OCI-LY7 (cell line): ENCODE measurements at regions not wholly inside any gene's neighbourhood (a gene's known extent, or its start where the extent isn't known, plus 50 kb on each side); places are given as distances from the start of the nearest gene placed in this dataset.
"Not testable (repeated sequence)": the region's sequence is repeated elsewhere in the genome, so short reads cannot be mapped to it uniquely, and the experiment has no call there.

Experiments
- BruUV-seq: library from RNA; stranded (reverse); fragments of 400-500 nt; replicated peaks from 2 replicates; lab custom pipeline; 2021; lab: Mats Ljungman, UMichigan
- CTCF ChIA-PET: fragments of 300-600 bp; sonication (Branson Sonifier 250); formaldehyde crosslinking; loops from one replicate; lab custom pipeline; 2022; ENCODE audit warnings: antibody characterized with exemption; ENCODE audit not compliant: unreplicated experiment; lab: Charles Lee
- POLR2A ChIA-PET: fragments of 300-600 bp; sonication (Branson Sonifier 250); formaldehyde crosslinking; loops from one replicate; lab custom pipeline; 2022; ENCODE audit warnings: antibody characterized with exemption; lab: Charles Lee
- DNase-seq: peaks from one replicate; pipeline ENCODE4 v3.0.0-alpha.2; 2015; ENCODE audit warnings: low spot score
- H2AFZ ChIP-seq: fragments of 200-600 bp; sonication (generic), shearing (Covaris generic); 2 replicates; pipeline ENCODE4 v1.6.1; 2014; ENCODE audit warnings: mild to moderate bottlenecking, antibody characterized with exemption, low read length, moderate library complexity
- H3K27ac ChIP-seq: fragments of 200-600 bp; sonication (generic); 2 replicates; pipeline ENCODE4 v1.5.1; 2014; ENCODE audit warnings: mixed run types, low read depth, mild to moderate bottlenecking, moderate library complexity, low read length, inconsistent platforms; ENCODE audit not compliant: poor library complexity, severe bottlenecking
- H3K36me3 ChIP-seq: fragments of 200-600 bp; sonication (generic); 2 replicates; pipeline ENCODE4 v1.6.1; 2014; ENCODE audit warnings: mild to moderate bottlenecking, antibody characterized with exemption, low read length, moderate library complexity, mixed read lengths; ENCODE audit not compliant: insufficient read depth
- H3K4me1 ChIP-seq: fragments of 200-600 bp; sonication (generic); 2 replicates; pipeline ENCODE4 v1.5.1; 2014; ENCODE audit warnings: mild to moderate bottlenecking, low read length; ENCODE audit not compliant: insufficient read depth, poor library complexity, severe bottlenecking
- H3K4me2 ChIP-seq: fragments of 200-600 bp; sonication (generic); 2 replicates; pipeline ENCODE4 v1.6.1; 2014; ENCODE audit warnings: mild to moderate bottlenecking, low read length
- H3K4me3 ChIP-seq: fragments of 200-600 bp; sonication (generic); 2 replicates; pipeline ENCODE4 v1.5.1; 2014; ENCODE audit warnings: mild to moderate bottlenecking, low read depth, low read length; ENCODE audit not compliant: poor library complexity, severe bottlenecking
- H3K79me2 ChIP-seq: fragments of 200-600 bp; sonication (generic); 2 replicates; pipeline ENCODE4 v1.6.1; 2016; ENCODE audit warnings: low read depth, mild to moderate bottlenecking, low read length, moderate library complexity, mixed read lengths; ENCODE audit not compliant: insufficient read depth
- H3K9me2 ChIP-seq: fragments of 200-600 bp; sonication (generic); 2 replicates; pipeline ENCODE4 v1.6.1; 2016; ENCODE audit warnings: mild to moderate bottlenecking, low read length, mixed read lengths; ENCODE audit not compliant: insufficient read depth
- H3K9me3 ChIP-seq: fragments of 200-600 bp; sonication (generic); 2 replicates; pipeline ENCODE4 v1.6.1; 2014; ENCODE audit warnings: mild to moderate bottlenecking, mixed run types, low read length, mixed read lengths
- H4K20me1 ChIP-seq: fragments of 200-600 bp; sonication (generic); 2 replicates; pipeline ENCODE4 v1.6.1; 2014; ENCODE audit warnings: mild to moderate bottlenecking, antibody characterized with exemption, low read length, moderate library complexity, mixed read lengths; ENCODE audit not compliant: insufficient read depth
- EZH2phosphoT487 ChIP-seq: fragments of 200-600 bp; sonication (generic); IDR thresholded peaks from 2 replicates; pipeline ENCODE4 v1.6.1; 2018; ENCODE audit warnings: low read depth, borderline replicate concordance, mild to moderate bottlenecking, mixed run types, antibody characterized with exemption, low read length, moderate library complexity, mixed read lengths
- intact Hi-C: fragments of 100-400 bp; cut with micrococcal nuclease; formaldehyde crosslinking; loops from one replicate; pipeline ENCODE4 v1.10.0; 2022; ENCODE audit not compliant: unreplicated experiment
- TF ChIP-seq, protein P1 (sequence below): fragments of 200-600 bp; sonication (generic); conservative IDR thresholded peaks from 2 replicates; pipeline ENCODE4 v1.5.1; 2014; ENCODE audit warnings: mild to moderate bottlenecking, antibody characterized with exemption, low read length, moderate library complexity, mixed read lengths

- POLR2A ChIA-PET, result interaction anchor here (0.8 to 1.2 kb wide), 2 partner anchors 25 to 76 kb away, joined by 3 read pairs; no protein-coding TSS in a partner anchor
- no peaks in the 10 kb centered on the region for H3K36me3 ChIP-seq
- H3K4me3 ChIP-seq, result no peak overlapping the region
- CTCF ChIA-PET, result no interaction called here
- no peak for DNase-seq
- H3K4me2 ChIP-seq, result no peak overlapping the region
- H3K79me2 ChIP-seq, result no peaks in the 10 kb centered on the region
- no peak for TF ChIP-seq EZH2phosphoT487
- TF ChIP-seq, protein P1, sequence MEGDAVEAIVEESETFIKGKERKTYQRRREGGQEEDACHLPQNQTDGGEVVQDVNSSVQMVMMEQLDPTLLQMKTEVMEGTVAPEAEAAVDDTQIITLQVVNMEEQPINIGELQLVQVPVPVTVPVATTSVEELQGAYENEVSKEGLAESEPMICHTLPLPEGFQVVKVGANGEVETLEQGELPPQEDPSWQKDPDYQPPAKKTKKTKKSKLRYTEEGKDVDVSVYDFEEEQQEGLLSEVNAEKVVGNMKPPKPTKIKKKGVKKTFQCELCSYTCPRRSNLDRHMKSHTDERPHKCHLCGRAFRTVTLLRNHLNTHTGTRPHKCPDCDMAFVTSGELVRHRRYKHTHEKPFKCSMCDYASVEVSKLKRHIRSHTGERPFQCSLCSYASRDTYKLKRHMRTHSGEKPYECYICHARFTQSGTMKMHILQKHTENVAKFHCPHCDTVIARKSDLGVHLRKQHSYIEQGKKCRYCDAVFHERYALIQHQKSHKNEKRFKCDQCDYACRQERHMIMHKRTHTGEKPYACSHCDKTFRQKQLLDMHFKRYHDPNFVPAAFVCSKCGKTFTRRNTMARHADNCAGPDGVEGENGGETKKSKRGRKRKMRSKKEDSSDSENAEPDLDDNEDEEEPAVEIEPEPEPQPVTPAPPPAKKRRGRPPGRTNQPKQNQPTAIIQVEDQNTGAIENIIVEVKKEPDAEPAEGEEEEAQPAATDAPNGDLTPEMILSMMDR, result no peak
- no peak overlapping the region for H2AFZ ChIP-seq
- no TSS peak for BruUV-seq
- H3K9me2 ChIP-seq, result no peaks in the 10 kb centered on the region
- intact Hi-C loops, result no loop called here
- H3K27ac ChIP-seq, result no peak overlapping the region
- H3K9me3 ChIP-seq, result no peaks in the 10 kb centered on the region
- H3K4me1 ChIP-seq, result no peaks in the 10 kb centered on the region
- no peaks in the 10 kb centered on the region for H4K20me1 ChIP-seq
Measured at GRCh38 chr18:11480692-11481091, 128.7 kb upstream of the SLC35G4 start.

- DNase-seq, H2AFZ ChIP-seq, H3K36me3 ChIP-seq, H3K4me3 ChIP-seq, CTCF ChIA-PET, H4K20me1 ChIP-seq, BruUV-seq, intact Hi-C loops, H3K9me2 ChIP-seq, H3K4me1 ChIP-seq, H3K79me2 ChIP-seq, H3K4me2 ChIP-seq, H3K27ac ChIP-seq, H3K9me3 ChIP-seq: not testable (repeated sequence)
- POLR2A ChIA-PET, result interaction anchor here (0.6 kb wide), 1 partner anchor 439 kb away, joined by 3 read pairs; no protein-coding TSS in a partner anchor
Measured at GRCh38 chr18:11479031-11479430, 130.4 kb upstream of the SLC35G4 start.

DNA sequence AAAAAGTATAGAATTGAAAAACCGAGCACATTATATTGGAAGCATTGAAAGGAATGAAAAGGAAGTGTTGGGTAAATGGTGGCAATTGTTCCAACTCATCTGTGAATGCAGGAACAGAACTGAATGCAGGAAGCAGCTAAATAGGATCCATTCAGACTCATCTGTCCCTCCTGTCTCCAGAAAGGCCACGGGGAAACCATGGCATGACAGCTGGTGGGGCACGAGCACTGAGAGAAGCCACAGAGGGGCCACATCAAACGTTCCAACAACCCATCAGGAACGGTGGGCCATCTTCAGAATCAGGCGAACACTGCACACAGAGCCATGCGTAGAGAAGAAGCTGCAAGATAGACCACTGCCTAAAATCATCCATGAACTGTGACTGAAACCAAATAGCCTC, 138.5 kb upstream of the SLC35G4 start:
- H4K20me1 ChIP-seq, result no peaks in the 10 kb centered on the region
- TF ChIP-seq EZH2phosphoT487, result no peak
- TF ChIP-seq, protein P1, result no peak
- no peaks in the 10 kb centered on the region for H3K36me3 ChIP-seq
- no peak overlapping the region for H3K27ac ChIP-seq
- H3K4me2 ChIP-seq, result no peak overlapping the region
- no TSS peak for BruUV-seq
- no peaks in the 10 kb centered on the region for H3K4me1 ChIP-seq
- ChIA-PET POLR2A (interaction anchor here (0.7 kb wide), 1 partner anchor 1601 kb away, joined by 3 read pairs; no protein-coding TSS in a partner anchor), CTCF (no interaction called here)
- H2AFZ ChIP-seq, result no peak overlapping the region
- no peaks in the 10 kb centered on the region for H3K9me3 ChIP-seq
- H3K9me2 ChIP-seq, result no peaks in the 10 kb centered on the region; the same call in 1 of the 2 replicates
- H3K79me2 ChIP-seq, result no peaks in the 10 kb centered on the region
- H3K4me3 ChIP-seq, result no peak overlapping the region
- no peak for DNase-seq
- intact Hi-C loops, result no loop called here
